SW 1271 (cell line): ENCODE measurements at regions not wholly inside any gene's neighbourhood (a gene's known extent, or its start where the extent isn't known, plus 50 kb on each side); places are given as distances from the start of the nearest gene placed in this dataset.
"Not testable (repeated sequence)": the region's sequence is repeated elsewhere in the genome, so short reads cannot be mapped to it uniquely, and the experiment has no call there.

ENCODE experiments used
- DNase-seq, 2 experiments: peaks; one replicate each; lab custom pipeline; 2025; lab: John Stamatoyannopoulos, UW

GRCh38 chr3:130151555-130151954, 69.9 kb downstream of the ALG1L2 start:
- DNase-seq, result not testable (repeated sequence)

DNA sequence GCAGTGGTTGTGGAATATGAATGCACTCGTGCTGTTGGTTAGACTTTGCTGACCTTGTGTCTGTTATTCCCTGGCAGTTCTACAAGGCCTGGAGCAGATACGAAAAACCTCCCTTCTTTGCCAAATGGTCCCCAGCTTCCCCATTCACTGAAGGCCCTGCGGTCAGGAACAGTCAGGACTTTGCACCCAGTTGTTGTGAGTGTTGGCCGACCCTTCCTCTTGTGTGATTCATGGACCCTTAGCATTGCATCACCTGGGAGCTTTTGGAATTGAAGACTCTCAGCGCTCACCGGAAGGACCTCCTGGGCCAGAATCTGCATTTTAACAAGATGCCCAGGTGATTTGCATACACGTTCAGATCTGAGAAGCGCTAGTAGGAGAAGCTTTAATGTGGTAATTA, 71.6 kb downstream of the ALG1L2 start:
- not testable (repeated sequence) for DNase-seq

DNA sequence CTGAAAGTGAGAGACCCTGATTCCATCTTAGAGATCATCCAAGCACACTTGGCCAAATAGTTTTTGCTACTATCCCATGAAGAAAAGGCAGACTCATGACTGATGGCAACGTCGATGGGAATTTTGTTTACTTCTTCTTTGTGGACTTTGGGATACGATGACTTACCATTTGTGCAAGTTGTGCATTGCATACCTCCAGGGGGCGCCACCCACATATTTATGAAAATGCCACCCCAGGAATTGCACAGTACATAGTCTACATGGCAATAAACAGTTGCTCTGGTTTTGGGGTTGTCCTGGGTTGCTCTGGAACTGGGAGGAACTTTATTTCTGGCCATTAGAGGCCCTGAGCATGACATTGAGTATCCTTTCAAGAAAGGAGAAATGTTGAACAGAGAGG, 73.8 kb downstream of the ALG1L2 start:
- DNase-seq, result not testable (repeated sequence)

- not testable (repeated sequence) for DNase-seq
Measured at GRCh38 chr3:130166856-130167255, 85.2 kb downstream of the ALG1L2 start.

- DNase-seq, result not testable (repeated sequence)
Measured at GRCh38 chr3:130175195-130175594, 93.6 kb downstream of the ALG1L2 start.

- DNase-seq, result not testable (repeated sequence)
Measured at GRCh38 chr3:130176476-130177256, 95.0 kb downstream of the ALG1L2 start.

GRCh38 chr3:130178835-130179234, 97.2 kb downstream of the ALG1L2 start:
- not testable (repeated sequence) for DNase-seq

- not testable (repeated sequence) for DNase-seq
Measured at GRCh38 chr3:130179353-130179970, 97.8 kb downstream of the ALG1L2 start.

GRCh38 chr3:130182475-130182874, 100.8 kb downstream of the ALG1L2 start:
- not testable (repeated sequence) for DNase-seq

DNA sequence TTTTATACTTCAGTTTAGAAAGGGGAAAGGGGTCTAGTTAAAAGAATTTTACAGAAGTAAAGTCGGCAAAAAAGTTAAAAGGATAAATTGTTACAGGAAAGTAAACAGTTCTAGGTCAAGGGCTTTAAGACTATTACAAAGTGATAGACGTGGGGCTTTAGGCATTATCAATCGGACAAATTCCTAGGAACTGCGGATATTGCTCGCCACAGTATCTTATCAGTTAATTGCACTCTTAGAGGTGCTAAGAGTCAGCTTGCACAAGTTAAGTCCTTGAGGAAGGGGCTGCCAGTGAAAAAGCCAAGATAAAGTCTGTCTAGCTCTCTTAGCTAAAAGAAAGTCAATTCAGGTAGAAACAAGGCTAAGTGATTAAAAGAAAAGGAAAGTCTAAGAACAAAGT, 102.1 kb downstream of the ALG1L2 start:
- not testable (repeated sequence) for DNase-seq

GRCh38 chr3:130184152-130185024, 102.8 kb downstream of the ALG1L2 start:
- DNase-seq, result not testable (repeated sequence)

- not testable (repeated sequence) for DNase-seq
Measured at GRCh38 chr3:130201272-130201671, 119.6 kb downstream of the ALG1L2 start.

DNA sequence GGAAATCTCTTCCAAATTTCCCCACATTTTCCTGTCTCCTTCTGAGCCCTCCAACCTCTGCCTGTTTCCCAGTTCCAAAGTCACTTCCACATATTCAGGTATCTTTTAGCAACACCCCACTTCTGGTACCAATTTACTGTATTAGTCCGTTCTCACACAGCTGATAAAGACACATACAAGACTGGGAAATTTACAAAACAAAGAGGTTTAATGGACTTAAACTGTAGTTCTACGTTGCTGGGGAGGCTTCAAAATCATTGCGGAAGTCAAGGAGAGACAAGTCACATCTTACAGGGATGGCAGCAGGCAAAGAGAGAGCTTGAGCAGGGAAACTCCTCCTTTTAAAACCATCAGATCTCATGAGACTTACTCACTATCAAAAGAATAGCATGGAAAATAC, 122.0 kb downstream of the ALG1L2 start:
- DNase-seq, result not testable (repeated sequence)

- DNase-seq, result no peak
Measured at GRCh38 chr3:130227540-130227939, 117.9 kb upstream of the COL6A5 start.

- peak in 1 of 2 experiments; percentile 8 for DNase-seq
Measured at GRCh38 chr3:130242850-130243569, 102.5 kb upstream of the COL6A5 start.

DNA sequence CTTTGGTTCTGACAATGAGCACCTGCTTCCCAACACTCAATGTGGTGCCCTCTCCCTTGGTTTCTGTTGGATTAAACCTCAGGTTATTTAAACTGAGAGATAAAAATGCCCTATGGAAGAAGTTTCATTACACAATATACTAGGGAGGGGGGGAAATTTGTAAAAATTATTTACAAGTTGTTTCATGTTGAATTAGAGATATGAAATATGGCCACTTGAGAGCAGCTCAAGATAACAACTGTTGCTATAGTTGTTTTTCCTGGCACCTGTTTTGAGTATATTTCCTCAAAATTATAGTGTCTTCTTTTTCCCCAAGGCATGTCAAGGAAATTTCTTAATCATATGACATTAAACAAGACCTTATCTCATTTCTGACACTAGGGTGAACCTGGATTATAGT, 101.7 kb upstream of the COL6A5 start:
- DNase-seq, result no peak

DNA sequence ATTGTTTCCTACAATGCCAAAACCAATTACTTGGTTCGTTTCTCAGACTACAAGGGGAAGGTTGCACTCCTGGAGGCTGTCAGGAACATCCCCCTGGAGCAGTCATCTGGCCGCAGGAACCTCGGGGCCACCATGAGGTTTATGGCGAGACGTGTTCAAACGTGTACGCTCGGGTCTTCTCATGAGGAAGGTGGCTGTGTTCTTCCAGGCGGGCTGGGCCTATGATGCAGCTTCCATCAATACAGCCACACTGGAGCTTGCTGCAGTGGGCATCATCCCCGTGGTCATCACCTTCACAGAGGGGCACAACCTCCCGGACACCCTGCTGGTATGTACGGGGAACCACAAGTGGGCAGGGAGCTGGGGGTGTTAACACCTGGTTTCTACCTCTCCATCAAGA, 94.5 kb upstream of the COL6A5 start:
- no peak for DNase-seq

DNA sequence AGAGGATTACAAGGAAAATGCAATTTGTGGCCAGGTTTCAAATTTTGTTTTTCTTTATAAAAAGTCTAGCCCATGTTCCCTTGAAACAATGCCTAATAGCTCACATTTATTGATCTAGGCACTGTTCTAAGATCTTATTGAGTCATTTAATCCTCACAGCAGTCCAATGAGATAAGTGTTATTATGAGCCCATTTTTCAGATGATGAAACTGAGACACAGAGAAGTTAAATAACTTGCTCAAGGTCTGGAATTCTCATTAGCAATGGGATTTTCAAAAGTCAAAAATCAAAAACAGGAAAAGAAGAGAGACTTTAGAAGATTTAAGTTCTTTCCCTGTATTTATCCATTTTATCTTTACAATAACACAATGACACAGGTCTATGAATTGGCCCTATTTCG, 90.0 kb upstream of the COL6A5 start:
- no peak for DNase-seq

GRCh38 chr3:130256821-130257340, 88.6 kb upstream of the COL6A5 start:
- DNase-seq, result no peak

- no peak for DNase-seq
Measured at GRCh38 chr3:130258532-130258952, 86.9 kb upstream of the COL6A5 start.

- DNase-seq, result no peak
Measured at GRCh38 chr3:130259166-130259874, 86.2 kb upstream of the COL6A5 start.
